Fibroblast of pulmonary artery (primary cell): ENCODE measurements at regions not wholly inside any gene's neighbourhood (a gene's known extent, or its start where the extent isn't known, plus 50 kb on each side); places are given as distances from the start of the nearest gene placed in this dataset.

Source experiments
- DNase-seq: peaks from one replicate; pipeline ENCODE4 v3.0.0-alpha.2; 2010; ENCODE audit warnings: low read depth
- H3K4me3 ChIP-seq: replicated peaks from 2 replicates; pipeline ENCODE4 v1.5.1; 2011; ENCODE audit warnings: low read depth, mild to moderate bottlenecking, control low read depth, low read length, moderate library complexity
- TF ChIP-seq, protein P1 (sequence below): IDR thresholded peaks from 2 replicates; pipeline ENCODE4 v1.5.1; 2011; ENCODE audit warnings: mild to moderate bottlenecking, control low read depth, low read length, inconsistent platforms; ENCODE audit errors: missing control alignments

DNA sequence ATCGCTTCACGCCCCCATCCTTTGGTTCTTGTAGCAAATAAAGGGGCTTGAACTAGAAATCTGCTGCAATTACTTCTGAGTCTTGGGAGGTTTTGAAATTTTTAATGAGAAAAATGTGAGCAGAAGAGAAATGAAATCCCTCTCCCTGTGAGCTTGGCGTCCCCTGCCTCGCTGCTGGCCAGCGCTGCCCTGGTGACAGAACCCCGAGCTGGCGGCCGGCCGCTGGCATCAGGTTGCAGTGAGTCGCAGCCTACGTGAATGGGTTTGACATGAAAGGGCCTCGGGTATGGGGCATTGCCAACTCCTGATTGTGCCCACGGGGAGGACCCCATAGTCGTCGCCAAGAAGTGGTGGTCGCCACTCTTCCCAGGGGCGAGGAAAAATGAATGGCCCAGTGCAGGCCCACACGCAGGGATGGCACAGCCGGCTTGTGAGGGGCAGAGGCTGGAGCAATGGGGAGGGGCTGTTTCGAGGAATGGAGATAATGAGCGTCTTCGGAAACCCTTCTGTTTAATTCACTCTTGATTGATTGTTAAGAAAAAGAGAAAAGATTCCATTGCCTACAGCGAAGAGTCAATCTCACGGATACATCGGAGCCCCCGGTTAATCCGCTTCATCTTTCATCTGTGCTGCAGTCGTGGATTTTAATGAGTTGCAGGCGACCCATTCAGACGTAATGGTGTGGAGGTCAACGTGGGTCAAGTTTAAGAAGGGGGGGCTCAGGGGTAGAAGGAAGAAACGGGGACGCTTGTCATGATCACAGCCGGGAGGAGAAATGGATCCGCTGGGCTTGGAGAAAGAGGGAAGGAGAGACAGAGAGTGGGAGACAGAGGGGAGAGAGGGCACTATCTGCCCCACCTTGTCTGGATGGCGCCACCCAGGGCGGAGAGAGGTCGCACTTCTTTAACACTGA, 380.1 kb downstream of the THBS2 start:
- TF ChIP-seq, protein P1, sequence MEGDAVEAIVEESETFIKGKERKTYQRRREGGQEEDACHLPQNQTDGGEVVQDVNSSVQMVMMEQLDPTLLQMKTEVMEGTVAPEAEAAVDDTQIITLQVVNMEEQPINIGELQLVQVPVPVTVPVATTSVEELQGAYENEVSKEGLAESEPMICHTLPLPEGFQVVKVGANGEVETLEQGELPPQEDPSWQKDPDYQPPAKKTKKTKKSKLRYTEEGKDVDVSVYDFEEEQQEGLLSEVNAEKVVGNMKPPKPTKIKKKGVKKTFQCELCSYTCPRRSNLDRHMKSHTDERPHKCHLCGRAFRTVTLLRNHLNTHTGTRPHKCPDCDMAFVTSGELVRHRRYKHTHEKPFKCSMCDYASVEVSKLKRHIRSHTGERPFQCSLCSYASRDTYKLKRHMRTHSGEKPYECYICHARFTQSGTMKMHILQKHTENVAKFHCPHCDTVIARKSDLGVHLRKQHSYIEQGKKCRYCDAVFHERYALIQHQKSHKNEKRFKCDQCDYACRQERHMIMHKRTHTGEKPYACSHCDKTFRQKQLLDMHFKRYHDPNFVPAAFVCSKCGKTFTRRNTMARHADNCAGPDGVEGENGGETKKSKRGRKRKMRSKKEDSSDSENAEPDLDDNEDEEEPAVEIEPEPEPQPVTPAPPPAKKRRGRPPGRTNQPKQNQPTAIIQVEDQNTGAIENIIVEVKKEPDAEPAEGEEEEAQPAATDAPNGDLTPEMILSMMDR = no peak
- no peak overlapping the region for H3K4me3 ChIP-seq
- DNase-seq = no peak

DNA sequence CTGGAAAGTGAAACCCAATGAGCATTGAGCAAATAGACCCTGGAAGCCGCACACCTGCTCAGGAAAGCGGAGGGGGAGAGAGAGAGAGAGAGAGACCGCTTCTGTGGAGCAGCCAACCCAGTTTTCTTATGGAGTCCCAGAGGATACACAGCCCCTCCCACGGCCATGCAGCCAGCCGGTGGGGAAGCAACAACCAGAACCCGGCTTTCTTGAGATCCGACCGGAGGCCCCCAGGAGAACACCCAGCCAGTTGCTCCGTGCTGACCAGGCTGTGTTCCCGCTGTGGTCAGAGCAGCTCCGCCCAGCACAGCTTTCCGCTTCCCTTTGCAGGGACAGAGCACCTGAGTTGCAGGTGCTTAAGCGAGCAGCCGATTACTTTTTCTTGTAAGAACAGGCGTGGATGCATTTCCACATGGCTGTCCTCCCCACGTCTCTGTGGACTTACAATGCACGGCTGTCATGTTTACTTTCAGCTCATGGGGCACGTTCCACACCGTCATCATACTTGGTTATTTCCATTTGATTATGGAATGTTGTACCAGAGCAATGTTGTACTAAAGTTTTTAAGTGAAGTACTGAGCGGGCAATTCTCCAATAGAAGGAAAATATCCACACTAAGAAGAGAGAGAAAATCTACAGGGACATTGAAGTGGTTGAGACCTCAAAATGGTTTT, 381.9 kb downstream of the THBS2 start:
- H3K4me3 ChIP-seq = no peak overlapping the region
- TF ChIP-seq, protein P1 = no peak
- no peak for DNase-seq

DNA sequence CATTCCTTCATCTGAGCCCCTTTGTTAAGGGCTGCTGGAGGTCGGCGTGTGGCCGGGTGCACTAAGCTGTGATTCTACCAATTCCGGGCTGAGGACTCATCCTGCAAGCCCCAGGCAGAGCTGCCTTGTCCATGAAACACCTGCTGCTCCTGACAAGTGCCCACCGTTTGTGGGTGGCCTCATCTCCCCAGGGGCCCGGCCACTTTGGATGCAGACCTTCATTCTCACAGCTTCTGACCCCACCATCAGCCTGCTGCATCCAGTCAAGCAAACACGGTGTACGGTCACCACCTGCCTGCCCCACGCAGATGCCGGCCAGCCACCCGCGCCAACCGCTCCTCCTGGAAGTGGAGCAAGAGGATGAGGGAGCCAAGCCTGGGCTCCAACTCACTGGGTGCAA, 382.7 kb downstream of the THBS2 start:
- DNase-seq = no peak
- TF ChIP-seq, protein P1 = no peak

DNA sequence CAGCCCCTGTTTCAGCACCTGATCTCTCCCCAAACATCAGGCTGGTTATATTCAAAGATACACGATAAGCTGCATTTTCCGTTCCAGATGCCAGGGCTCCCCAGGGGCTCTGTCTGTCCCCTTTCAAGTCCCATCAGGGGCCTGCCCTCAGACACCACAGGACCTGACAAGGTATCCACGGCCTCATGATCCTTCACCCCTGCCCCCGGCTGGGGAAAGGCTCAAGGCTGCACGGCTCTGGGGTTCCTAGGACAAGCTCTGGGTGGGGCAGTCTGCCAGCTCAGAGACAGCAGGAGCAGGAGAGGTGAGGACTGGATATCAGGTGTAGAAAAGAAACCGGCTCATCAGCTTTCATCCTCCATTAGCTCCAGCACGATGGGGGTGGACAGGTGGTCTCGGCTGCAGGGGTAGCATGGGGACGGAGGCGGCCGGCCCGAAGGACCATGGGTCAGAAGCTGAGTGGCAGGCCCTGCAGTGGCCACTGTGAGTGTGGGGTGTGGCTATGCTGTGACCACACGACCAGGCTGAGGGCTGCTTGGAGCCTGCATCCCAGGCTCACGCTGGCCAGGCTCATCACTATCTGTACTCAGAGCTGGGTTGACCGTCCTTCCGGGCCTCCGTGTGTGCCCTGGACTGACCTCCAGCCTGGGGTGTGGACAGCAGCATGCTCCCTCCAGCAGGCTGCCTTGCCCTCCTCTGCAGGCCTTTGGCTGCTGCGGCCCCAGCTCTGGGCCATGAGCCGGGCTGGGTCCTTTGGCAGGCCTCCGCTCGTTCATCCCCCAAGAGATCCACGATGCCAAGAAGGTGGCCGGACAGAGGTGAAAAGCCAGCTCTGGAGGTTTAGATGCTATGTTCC, 386.2 kb downstream of the THBS2 start:
- TF ChIP-seq, protein P1 = no peak
- no peak for DNase-seq
- H3K4me3 ChIP-seq = no peak overlapping the region

More for the DNA sequence above, 382.7 kb downstream of the THBS2 start:
- no peak overlapping the region for H3K4me3 ChIP-seq

DNA sequence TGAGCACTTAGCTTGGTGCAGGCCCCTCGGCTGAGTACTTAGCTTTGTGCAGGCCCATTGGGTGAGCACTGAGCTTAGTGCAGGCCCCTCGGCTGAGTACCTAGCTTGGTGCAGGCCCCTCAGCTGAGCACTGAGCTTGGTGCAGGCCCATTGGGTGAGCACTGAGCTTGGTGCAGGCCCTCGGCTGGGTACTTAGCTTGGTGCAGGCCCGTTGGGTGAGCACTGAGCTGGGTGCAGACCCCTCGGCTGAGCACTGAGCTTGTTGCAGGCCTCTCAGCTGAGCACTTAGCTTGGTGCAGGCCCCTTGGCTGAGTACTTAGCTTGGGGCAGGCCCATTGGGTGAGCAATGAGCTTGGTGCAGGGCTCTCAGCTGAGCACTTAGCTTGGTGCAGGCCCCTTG, 387.1 kb downstream of the THBS2 start:
- H3K4me3 ChIP-seq = no peak overlapping the region
- no peak for DNase-seq
- TF ChIP-seq, protein P1 = no peak

DNA sequence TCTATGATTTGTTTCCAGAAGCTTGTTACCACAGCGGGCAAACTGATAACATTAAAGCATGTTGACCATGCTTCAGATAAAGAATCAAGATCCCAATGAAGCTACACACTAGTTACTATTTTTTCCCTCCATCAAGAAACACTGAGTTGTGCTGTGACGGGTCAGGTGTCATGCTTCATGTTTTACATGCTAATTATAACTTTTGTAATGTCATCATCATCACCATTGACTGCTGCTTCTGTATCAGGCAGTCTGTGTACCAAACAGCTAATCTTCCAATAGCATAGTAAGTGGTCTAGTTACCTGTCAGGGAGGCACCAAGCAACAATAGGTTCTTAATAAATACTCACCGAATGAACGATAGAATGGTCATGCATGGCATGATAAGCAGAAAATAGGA, 388.1 kb downstream of the THBS2 start:
- DNase-seq = no peak
- TF ChIP-seq, protein P1 = no peak
- H3K4me3 ChIP-seq = no peak overlapping the region
